Neural cell (in vitro differentiated cells): ENCODE measurements at regions not wholly inside any gene's neighbourhood (a gene's known extent, or its start where the extent isn't known, plus 50 kb on each side); places are given as distances from the start of the nearest gene placed in this dataset.

ENCODE experiments used
- H2AFZ ChIP-seq: fragments of 200-600, 300-800 bp; sonication (generic), shearing (Covaris generic); 2 replicates; pipeline ENCODE4 v1.6.0; 2014; ENCODE audit warnings: low read depth, mild to moderate bottlenecking, antibody characterized with exemption, low read length, moderate library complexity
- H3F3A ChIP-seq: fragments of 200-600 bp; shearing (Covaris generic); 2 replicates; pipeline ENCODE4 v1.6.1; 2016; ENCODE audit warnings: mild to moderate bottlenecking, moderate library complexity, mixed read lengths, antibody characterized with exemption, low read length; ENCODE audit not compliant: insufficient read depth, poor library complexity, severe bottlenecking
- H3K27ac ChIP-seq: fragments of 200-600, 300-800 bp; sonication (generic), shearing (Covaris generic); 2 replicates; pipeline ENCODE4 v1.5.1; 2014; ENCODE audit warnings: mild to moderate bottlenecking, low read length, moderate library complexity
- H3K27me3 ChIP-seq: fragments of 300-800, 200-600 bp; sonication (generic), shearing (Covaris generic); 2 replicates; pipeline ENCODE4 v1.6.0; 2014; ENCODE audit warnings: mild to moderate bottlenecking, low read depth, low read length, moderate library complexity; ENCODE audit not compliant: insufficient read depth
- H3K36me3 ChIP-seq: fragments of 300-800, 200-600 bp; sonication (generic), shearing (Covaris generic); 2 replicates; pipeline ENCODE4 v1.5.1; 2014; ENCODE audit warnings: mild to moderate bottlenecking, antibody characterized with exemption, low read length, moderate library complexity; ENCODE audit not compliant: insufficient read depth
- H3K4me2 ChIP-seq: fragments of 300-800, 200-600 bp; sonication (generic), shearing (Covaris generic); 2 replicates; pipeline ENCODE4 v1.6.0; 2014; ENCODE audit warnings: mild to moderate bottlenecking, low read length
- H3K4me3 ChIP-seq: fragments of 300-800, 200-600 bp; sonication (generic), shearing (Covaris generic); 2 replicates; pipeline ENCODE4 v1.5.1; 2014; ENCODE audit warnings: mild to moderate bottlenecking, low read length, moderate library complexity
- H3K79me2 ChIP-seq: fragments of 200-600 bp; shearing (Covaris generic); replicated peaks from 2 replicates; pipeline ENCODE4 v1.6.0; 2014; ENCODE audit warnings: mild to moderate bottlenecking, low read length, moderate library complexity; ENCODE audit not compliant: insufficient read depth
- H3K9ac ChIP-seq: fragments of 300-800, 200-600 bp; sonication (generic), shearing (Covaris generic); 2 replicates; pipeline ENCODE4 v1.6.1; 2016; ENCODE audit warnings: mild to moderate bottlenecking, low read length, mixed read lengths
- H3K9me2 ChIP-seq: fragments of 200-600 bp; shearing (Covaris generic); 2 replicates; pipeline ENCODE4 v1.6.1; 2016; ENCODE audit warnings: mild to moderate bottlenecking, low read length, mixed read lengths; ENCODE audit not compliant: insufficient read depth
- H3K9me3 ChIP-seq: fragments of 200-600, 300-800 bp; sonication (generic), shearing (Covaris generic); 2 replicates; pipeline ENCODE4 v1.6.1; 2016; ENCODE audit warnings: mild to moderate bottlenecking, mixed run types, low read length, moderate library complexity, mixed read lengths
- H4K20me1 ChIP-seq: fragments of 200-600 bp; shearing (Covaris generic); 2 replicates; pipeline ENCODE4 v1.6.1; 2016; ENCODE audit warnings: mild to moderate bottlenecking, mixed run types; ENCODE audit not compliant: insufficient read depth
- EP300 ChIP-seq: fragments of 450-650 bp; conservative IDR thresholded peaks from 2 replicates; pipeline ENCODE4 v1.6.1; 2014; ENCODE audit warnings: antibody characterized with exemption, mild to moderate bottlenecking, moderate library complexity; ENCODE audit not compliant: poor library complexity, severe bottlenecking
- EZH2 ChIP-seq: fragments of 200-600, 300-800 bp; shearing (Covaris generic), sonication (generic); IDR thresholded peaks from 2 replicates; pipeline ENCODE4 v1.6.1; 2014; ENCODE audit warnings: antibody characterized with exemption, low read length, borderline replicate concordance, mild to moderate bottlenecking; ENCODE audit not compliant: insufficient read depth, poor library complexity, severe bottlenecking
- MXI1 ChIP-seq: fragments of 450-650 bp; conservative IDR thresholded peaks from 2 replicates; pipeline ENCODE4 v1.6.1; 2014; ENCODE audit warnings: antibody characterized with exemption, mild to moderate bottlenecking; ENCODE audit not compliant: poor library complexity, severe bottlenecking
- POLR2AphosphoS5 ChIP-seq: IDR thresholded peaks from 2 replicates; pipeline ENCODE4 v1.6.1; 2012
- RAD21 ChIP-seq: fragments of 450-650 bp; conservative IDR thresholded peaks from 2 replicates; pipeline ENCODE4 v1.6.1; 2014; ENCODE audit warnings: antibody characterized with exemption, mild to moderate bottlenecking, moderate library complexity
- SMC3 ChIP-seq: fragments of 450-650 bp; conservative IDR thresholded peaks from 2 replicates; pipeline ENCODE4 v1.6.1; 2014; ENCODE audit warnings: antibody characterized with exemption, mild to moderate bottlenecking, moderate library complexity; ENCODE audit not compliant: poor library complexity
- TAF1 ChIP-seq: IDR thresholded peaks from 2 replicates; pipeline ENCODE4 v1.6.1; 2012; ENCODE audit warnings: low read depth
- TF ChIP-seq, protein P1 (sequence below): fragments of 450-650 bp; IDR thresholded peaks from 2 replicates; pipeline ENCODE4 v1.5.1; 2014; ENCODE audit warnings: antibody characterized with exemption, mild to moderate bottlenecking, moderate library complexity; ENCODE audit not compliant: poor library complexity, severe bottlenecking
- TF ChIP-seq, protein P2 (sequence below): IDR thresholded peaks from 2 replicates; pipeline ENCODE4 v1.6.1; 2012; ENCODE audit warnings: borderline replicate concordance

DNA sequence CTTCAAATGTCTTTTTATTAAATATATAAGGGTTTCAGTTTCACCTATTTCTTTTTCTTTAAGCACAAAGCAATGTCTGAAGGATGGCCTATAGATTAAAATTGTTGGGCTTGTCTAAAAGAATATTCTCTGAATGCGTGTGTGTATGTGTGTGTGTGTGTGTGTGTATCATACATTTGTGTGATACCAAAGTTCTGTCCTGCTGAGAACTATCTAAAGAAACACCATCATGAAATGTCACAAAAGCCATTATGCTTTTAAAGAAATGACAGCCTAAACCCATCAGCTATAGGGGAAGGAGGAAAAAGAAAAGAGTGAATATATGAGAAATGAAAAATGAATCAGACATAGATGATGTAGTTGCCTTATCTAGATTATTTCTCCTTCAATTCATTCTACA is 1501.5 kb upstream of the TENM3 start:
- H3K27me3 ChIP-seq, result no peaks in the 10 kb centered on the region
- H3K4me3 ChIP-seq, result no peak overlapping the region
- no peak overlapping the region for H2AFZ ChIP-seq

DNA sequence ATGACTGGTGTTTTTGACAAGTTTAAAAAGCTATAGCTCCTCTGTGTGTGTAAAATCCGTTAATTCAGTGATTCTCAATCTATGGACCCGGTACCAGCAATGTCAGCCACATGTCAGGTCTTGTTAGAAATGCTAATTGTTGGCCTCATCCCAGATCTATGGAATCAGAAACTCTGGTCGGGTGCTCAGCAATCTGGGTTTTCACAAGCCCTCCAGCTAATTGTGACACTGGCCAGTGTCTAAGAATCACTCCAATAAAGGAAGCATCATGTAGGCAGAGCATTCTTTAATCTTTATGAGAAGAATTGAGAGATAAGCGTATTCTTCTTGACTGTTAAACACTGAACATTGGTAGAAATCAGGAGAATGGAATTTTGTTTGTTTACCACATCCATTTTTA is 1498.2 kb upstream of the TENM3 start:
- Histone ChIP-seq H3K27ac (no peak overlapping the region), H4K20me1 (no peaks in the 10 kb centered on the region), H3K79me2 (no peaks in the 10 kb centered on the region), H3K4me3 (no peak overlapping the region), H2AFZ (no peak overlapping the region), H3K36me3 (no peaks in the 10 kb centered on the region), H3K27me3 (no peaks in the 10 kb centered on the region), H3K9me3 (no peaks in the 10 kb centered on the region), H3K9ac (no peak overlapping the region), H3F3A (no peaks in the 10 kb centered on the region), H3K4me2 (no peak overlapping the region), H3K9me2 (no peaks in the 10 kb centered on the region)
- TF ChIP-seq POLR2AphosphoS5 (no peak), MXI1 (no peak), EP300 (no peak), RAD21 (no peak), EZH2 (no peak), TAF1 (no peak)
- TF ChIP-seq, protein P1, sequence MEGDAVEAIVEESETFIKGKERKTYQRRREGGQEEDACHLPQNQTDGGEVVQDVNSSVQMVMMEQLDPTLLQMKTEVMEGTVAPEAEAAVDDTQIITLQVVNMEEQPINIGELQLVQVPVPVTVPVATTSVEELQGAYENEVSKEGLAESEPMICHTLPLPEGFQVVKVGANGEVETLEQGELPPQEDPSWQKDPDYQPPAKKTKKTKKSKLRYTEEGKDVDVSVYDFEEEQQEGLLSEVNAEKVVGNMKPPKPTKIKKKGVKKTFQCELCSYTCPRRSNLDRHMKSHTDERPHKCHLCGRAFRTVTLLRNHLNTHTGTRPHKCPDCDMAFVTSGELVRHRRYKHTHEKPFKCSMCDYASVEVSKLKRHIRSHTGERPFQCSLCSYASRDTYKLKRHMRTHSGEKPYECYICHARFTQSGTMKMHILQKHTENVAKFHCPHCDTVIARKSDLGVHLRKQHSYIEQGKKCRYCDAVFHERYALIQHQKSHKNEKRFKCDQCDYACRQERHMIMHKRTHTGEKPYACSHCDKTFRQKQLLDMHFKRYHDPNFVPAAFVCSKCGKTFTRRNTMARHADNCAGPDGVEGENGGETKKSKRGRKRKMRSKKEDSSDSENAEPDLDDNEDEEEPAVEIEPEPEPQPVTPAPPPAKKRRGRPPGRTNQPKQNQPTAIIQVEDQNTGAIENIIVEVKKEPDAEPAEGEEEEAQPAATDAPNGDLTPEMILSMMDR, result no peak
- TF ChIP-seq, protein P2, sequence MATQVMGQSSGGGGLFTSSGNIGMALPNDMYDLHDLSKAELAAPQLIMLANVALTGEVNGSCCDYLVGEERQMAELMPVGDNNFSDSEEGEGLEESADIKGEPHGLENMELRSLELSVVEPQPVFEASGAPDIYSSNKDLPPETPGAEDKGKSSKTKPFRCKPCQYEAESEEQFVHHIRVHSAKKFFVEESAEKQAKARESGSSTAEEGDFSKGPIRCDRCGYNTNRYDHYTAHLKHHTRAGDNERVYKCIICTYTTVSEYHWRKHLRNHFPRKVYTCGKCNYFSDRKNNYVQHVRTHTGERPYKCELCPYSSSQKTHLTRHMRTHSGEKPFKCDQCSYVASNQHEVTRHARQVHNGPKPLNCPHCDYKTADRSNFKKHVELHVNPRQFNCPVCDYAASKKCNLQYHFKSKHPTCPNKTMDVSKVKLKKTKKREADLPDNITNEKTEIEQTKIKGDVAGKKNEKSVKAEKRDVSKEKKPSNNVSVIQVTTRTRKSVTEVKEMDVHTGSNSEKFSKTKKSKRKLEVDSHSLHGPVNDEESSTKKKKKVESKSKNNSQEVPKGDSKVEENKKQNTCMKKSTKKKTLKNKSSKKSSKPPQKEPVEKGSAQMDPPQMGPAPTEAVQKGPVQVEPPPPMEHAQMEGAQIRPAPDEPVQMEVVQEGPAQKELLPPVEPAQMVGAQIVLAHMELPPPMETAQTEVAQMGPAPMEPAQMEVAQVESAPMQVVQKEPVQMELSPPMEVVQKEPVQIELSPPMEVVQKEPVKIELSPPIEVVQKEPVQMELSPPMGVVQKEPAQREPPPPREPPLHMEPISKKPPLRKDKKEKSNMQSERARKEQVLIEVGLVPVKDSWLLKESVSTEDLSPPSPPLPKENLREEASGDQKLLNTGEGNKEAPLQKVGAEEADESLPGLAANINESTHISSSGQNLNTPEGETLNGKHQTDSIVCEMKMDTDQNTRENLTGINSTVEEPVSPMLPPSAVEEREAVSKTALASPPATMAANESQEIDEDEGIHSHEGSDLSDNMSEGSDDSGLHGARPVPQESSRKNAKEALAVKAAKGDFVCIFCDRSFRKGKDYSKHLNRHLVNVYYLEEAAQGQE, result no peak

More for the DNA sequence above, 1501.5 kb upstream of the TENM3 start:
- H3K9me3 ChIP-seq, result no peaks in the 10 kb centered on the region
- TF ChIP-seq POLR2AphosphoS5 (peak; percentile 72), EP300 (peak; percentile 79), SMC3 (no peak), RAD21 (no peak)
- TF ChIP-seq, protein P2, result no peak
- no peak overlapping the region for H3K4me2 ChIP-seq
- no peaks in the 10 kb centered on the region for H3K9me2 ChIP-seq
- H3F3A ChIP-seq, result no peaks in the 10 kb centered on the region
- no peaks in the 10 kb centered on the region for H4K20me1 ChIP-seq
- H3K9ac ChIP-seq, result no peak overlapping the region
- no peaks in the 10 kb centered on the region for H3K79me2 ChIP-seq
- H3K36me3 ChIP-seq, result no peaks in the 10 kb centered on the region
- H3K27ac ChIP-seq, result no peak overlapping the region
